ENCODE measurements at regions not wholly inside any gene's neighbourhood (a gene's known extent, or its start where the extent isn't known, plus 50 kb on each side); places are given as distances from the start of the nearest gene placed in this dataset.

DNA sequence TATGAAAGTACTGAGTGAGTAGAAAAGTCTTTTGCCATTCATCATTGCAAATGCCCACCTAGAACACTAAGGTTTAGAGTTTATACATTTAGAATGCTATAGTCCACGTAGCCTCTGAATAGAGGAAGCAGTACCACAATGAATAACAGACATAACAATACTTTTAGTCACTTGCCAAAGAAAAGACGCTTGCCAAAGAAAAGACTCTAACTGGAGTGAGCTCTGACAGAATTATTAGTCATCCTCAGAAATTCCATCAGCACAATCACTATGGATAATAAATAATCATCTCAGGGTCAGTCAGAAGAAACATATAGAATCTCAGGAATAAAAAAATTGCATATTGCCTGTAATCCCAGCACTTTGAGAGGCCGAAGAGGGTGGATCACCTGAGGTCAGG, 168.5 kb upstream of the TARS1 start:
- TF ChIP-seq, protein P1, sequence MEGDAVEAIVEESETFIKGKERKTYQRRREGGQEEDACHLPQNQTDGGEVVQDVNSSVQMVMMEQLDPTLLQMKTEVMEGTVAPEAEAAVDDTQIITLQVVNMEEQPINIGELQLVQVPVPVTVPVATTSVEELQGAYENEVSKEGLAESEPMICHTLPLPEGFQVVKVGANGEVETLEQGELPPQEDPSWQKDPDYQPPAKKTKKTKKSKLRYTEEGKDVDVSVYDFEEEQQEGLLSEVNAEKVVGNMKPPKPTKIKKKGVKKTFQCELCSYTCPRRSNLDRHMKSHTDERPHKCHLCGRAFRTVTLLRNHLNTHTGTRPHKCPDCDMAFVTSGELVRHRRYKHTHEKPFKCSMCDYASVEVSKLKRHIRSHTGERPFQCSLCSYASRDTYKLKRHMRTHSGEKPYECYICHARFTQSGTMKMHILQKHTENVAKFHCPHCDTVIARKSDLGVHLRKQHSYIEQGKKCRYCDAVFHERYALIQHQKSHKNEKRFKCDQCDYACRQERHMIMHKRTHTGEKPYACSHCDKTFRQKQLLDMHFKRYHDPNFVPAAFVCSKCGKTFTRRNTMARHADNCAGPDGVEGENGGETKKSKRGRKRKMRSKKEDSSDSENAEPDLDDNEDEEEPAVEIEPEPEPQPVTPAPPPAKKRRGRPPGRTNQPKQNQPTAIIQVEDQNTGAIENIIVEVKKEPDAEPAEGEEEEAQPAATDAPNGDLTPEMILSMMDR (conservative IDR thresholded peaks at IDR 0.05; ENCODE audit: low read depth, low read length): no peak
- no peak for TF ChIP-seq EZH2 (IDR thresholded peaks at IDR 0.05; ENCODE audit: low read length, unreplicated experiment)

Data from PC-3 (cell line).